ENCODE measurements at regions not wholly inside any gene's neighbourhood (a gene's known extent, or its start where the extent isn't known, plus 50 kb on each side); places are given as distances from the start of the nearest gene placed in this dataset.

GRCh38 chr13:38520041-38520440, 166.8 kb upstream of the FREM2 start:
- H3K9me3 ChIP-seq (replicated peaks; ENCODE audit: control insufficient read depth, insufficient read depth, low read depth, low read length): no peaks in the 10 kb centered on the region
- CTCF ChIA-PET (ENCODE audit: low intra/inter-chr PET ratio): no interaction called here
- TF ChIP-seq ZNF174 (CRISPR knock-in tag; IDR thresholded peaks at IDR 0.05) (no peak), MAX (CRISPR knock-in tag; IDR thresholded peaks at IDR 0.05) (no peak), ZBTB1 (CRISPR knock-in tag; IDR thresholded peaks at IDR 0.05; ENCODE audit: borderline replicate concordance, low read depth) (no peak), ZNF282 (CRISPR knock-in tag; IDR thresholded peaks at IDR 0.05) (no peak), FUS (optimal IDR thresholded peaks at IDR 0.05; ENCODE audit: low read depth, low read length) (no peak)
- H3K9me1 ChIP-seq (ENCODE audit: control insufficient read depth, insufficient read depth, low read length): no peaks in the 10 kb centered on the region
- no peaks in the 10 kb centered on the region for H3K27me3 ChIP-seq (ENCODE audit: control insufficient read depth in 2 of 2, insufficient read depth in 2 of 2, low read length in 2 of 2)
- H3K4me3 ChIP-seq: no peak overlapping the region
- intact Hi-C loops (cut with micrococcal nuclease): no loop called here
- POLR2A ChIA-PET: no interaction called here
- no peaks in the 10 kb centered on the region for H3K36me3 ChIP-seq (ENCODE audit: control insufficient read depth, insufficient read depth, low read length)
- no peaks in the 10 kb centered on the region for H4K20me1 ChIP-seq (replicated peaks; ENCODE audit: control insufficient read depth, insufficient read depth, low read length)
- WGBS (ENCODE audit: insufficient coverage, low coverage, missing lambda C conversion rate): 0% methylated on average over 4 of the region's 5 CpGs
- no peak for FAIRE-seq
- in situ Hi-C loops (cut with MboI): no loop called here
- no peak overlapping the region for H3K27ac ChIP-seq (ENCODE audit: extremely low read depth, low read depth, low read length)
- DNase-seq (ENCODE audit: extremely low read depth in 1 of 4, low spot score in 3 of 4): no peak
- no TSS peak for BruUV-seq (replicated peaks)
- ATAC-seq: no peak
- H3K4me1 ChIP-seq (replicated peaks in 1 of 2; ENCODE audit: control insufficient read depth in 2 of 2, insufficient read depth in 2 of 2, low read length in 2 of 2): no peaks in the 10 kb centered on the region
- H3K4me2 ChIP-seq (ENCODE audit: insufficient read depth, low read length): no peak overlapping the region
- no peak overlapping the region for H3K9ac ChIP-seq (ENCODE audit: insufficient read depth in 1 of 2, low read depth in 2 of 2, low read length in 2 of 2)
- H3K79me2 ChIP-seq (ENCODE audit: control insufficient read depth, insufficient read depth, low read length): no peaks in the 10 kb centered on the region
- H2AFZ ChIP-seq (ENCODE audit: low read depth, low read length): no peak overlapping the region

- CTCF ChIA-PET (ENCODE audit: low intra/inter-chr PET ratio): no interaction called here
- DNase-seq (ENCODE audit: extremely low read depth in 1 of 4, low spot score in 3 of 4) (no peak), FAIRE-seq (no peak), ATAC-seq (no peak)
- Histone ChIP-seq H3K4me3 (no peak overlapping the region), H3K27ac (ENCODE audit: extremely low read depth, low read depth, low read length) (no peak overlapping the region), H3K9me3 (replicated peaks; ENCODE audit: control insufficient read depth, insufficient read depth, low read depth, low read length) (no peaks in the 10 kb centered on the region), H3K79me2 (ENCODE audit: control insufficient read depth, insufficient read depth, low read length) (no peaks in the 10 kb centered on the region), H3K9me1 (ENCODE audit: control insufficient read depth, insufficient read depth, low read length) (no peaks in the 10 kb centered on the region), H4K20me1 (replicated peaks; ENCODE audit: control insufficient read depth, insufficient read depth, low read length) (no peaks in the 10 kb centered on the region), H3K4me1 (replicated peaks in 1 of 2; ENCODE audit: control insufficient read depth in 2 of 2, insufficient read depth in 2 of 2, low read length in 2 of 2) (no peaks in the 10 kb centered on the region), H3K27me3 (ENCODE audit: control insufficient read depth in 2 of 2, insufficient read depth in 2 of 2, low read length in 2 of 2) (no peaks in the 10 kb centered on the region), H3K36me3 (ENCODE audit: control insufficient read depth, insufficient read depth, low read length) (no peaks in the 10 kb centered on the region), H2AFZ (ENCODE audit: low read depth, low read length) (no peak overlapping the region), H3K9ac (ENCODE audit: insufficient read depth in 1 of 2, low read depth in 2 of 2, low read length in 2 of 2) (no peak overlapping the region), H3K4me2 (ENCODE audit: insufficient read depth, low read length) (no peak overlapping the region)
- POLR2A ChIA-PET: no interaction called here
- no TSS peak for BruUV-seq (replicated peaks)
- intact Hi-C loops (cut with micrococcal nuclease): no loop called here
- in situ Hi-C loops (cut with MboI): no loop called here
- WGBS (ENCODE audit: insufficient coverage, low coverage, missing lambda C conversion rate): 2% methylated on average over 5 of the region's 5 CpGs
- no peak for TF ChIP-seq CEBPB (tag; IDR thresholded peaks at IDR 0.05)
- TF ChIP-seq ZNF280A (IDR thresholded peaks at IDR 0.05; ENCODE audit: low read depth, partially characterized antibody): no peak
- TF ChIP-seq MEF2A (IDR thresholded peaks at IDR 0.05; ENCODE audit: control insufficient read depth, low read depth, low read length): no peak
- no peak for TF ChIP-seq CCNT2 (IDR thresholded peaks at IDR 0.05; ENCODE audit: borderline replicate concordance, extremely low read depth, insufficient read length, low read depth, low read length)
- TF ChIP-seq ZNF561 (CRISPR knock-in tag; conservative IDR thresholded peaks at IDR 0.05): no peak
- no peak for TF ChIP-seq ZNF347 (CRISPR knock-in tag; IDR thresholded peaks at IDR 0.05; ENCODE audit: low read depth)
- no peak for TF ChIP-seq BMI1 (IDR thresholded peaks at IDR 0.05; ENCODE audit: low read length)
- no peak for TF ChIP-seq KAT8 (IDR thresholded peaks at IDR 0.05; ENCODE audit: low read depth)
- no peak for TF ChIP-seq NBN (IDR thresholded peaks at IDR 0.05; ENCODE audit: low read depth)
- TF ChIP-seq ZNF695 (CRISPR knock-in tag; IDR thresholded peaks at IDR 0.05): no peak
- no peak for TF ChIP-seq HLTF (IDR thresholded peaks at IDR 0.05)
- TF ChIP-seq BRF2 (IDR thresholded peaks at IDR 0.05; ENCODE audit: borderline replicate concordance, insufficient read depth, insufficient read length): no peak
These were observed 159.7 kb upstream of the FREM2 start for GRCh38 chr13:38527140-38527539.
